T-cell (primary cell): ENCODE measurements at regions not wholly inside any gene's neighbourhood (a gene's known extent, or its start where the extent isn't known, plus 50 kb on each side); places are given as distances from the start of the nearest gene placed in this dataset.

Experiments used
- ATAC-seq, 4 experiments: fragments of 200-7000 bp in 3 of 4; fragments of 150-1000 bp in 1 of 4; cut with Tn5 transposase; replicated peaks in 1 of 4; 1 replicate in 3 of 4; 2 replicates in 1 of 4; pipeline ENCODE4 v1.10.0; 2021; ENCODE audit warnings: moderate library complexity in 3 of 4, mild to moderate bottlenecking in 2 of 4, moderate number of reproducible peaks in 1 of 4
- CTCF ChIA-PET, 2 donors: fragments of 300-600 bp; sonication (Branson Sonifier 250); formaldehyde crosslinking; loops; one replicate each; lab custom pipeline; 2022; ENCODE audit warnings: antibody characterized with exemption in 2 of 2; lab: Charles Lee
- POLR2A ChIA-PET, 2 donors: fragments of 300-600 bp; sonication (Branson Sonifier 250); formaldehyde crosslinking; loops; one replicate each; lab custom pipeline; 2022; ENCODE audit warnings: antibody characterized with exemption in 2 of 2; lab: Charles Lee
- DNase-seq, 35 experiments: peaks; one replicate each; pipeline versions ENCODE4 v3.0.0 to v3.0.0-alpha.2; 2013 to 2023
- H3K27ac ChIP-seq: one replicate; pipeline ENCODE4 v1.5.1; 2013; ENCODE audit warnings: low read length
- H3K27me3 ChIP-seq, 2 experiments: replicated peaks in 1 of 2; 1 replicate in 1 of 2; 2 replicates in 1 of 2; pipeline versions ENCODE4 v1.6.1 to v1.7.0; 2013; ENCODE audit warnings: low read length in 1 of 2, mixed read lengths in 1 of 2; ENCODE audit not compliant: control insufficient read depth in 2 of 2, insufficient read depth in 2 of 2; ENCODE audit errors: extremely low read depth in 1 of 2
- H3K36me3 ChIP-seq, 2 donors: 1 replicate in 1 of 2; 2 replicates in 1 of 2; pipeline versions ENCODE4 v1.6.1 to v1.7.0; 2013; ENCODE audit warnings: low read length in 1 of 2; ENCODE audit not compliant: control insufficient read depth in 2 of 2, insufficient read depth in 1 of 2; ENCODE audit errors: extremely low read depth in 1 of 2
- H3K4me1 ChIP-seq, 2 experiments: 1 replicate in 1 of 2; 2 replicates in 1 of 2; pipeline versions ENCODE4 v1.6.1 to v1.7.0; 2013; ENCODE audit warnings: low read length in 2 of 2, mixed read lengths in 1 of 2; ENCODE audit not compliant: insufficient read depth in 2 of 2, control insufficient read depth in 1 of 2; ENCODE audit errors: extremely low read depth in 1 of 2
- H3K4me3 ChIP-seq, 2 donors: 1 replicate in 1 of 2; 2 replicates in 1 of 2; pipeline versions ENCODE4 v1.5.1 to v1.7.0; 2013; ENCODE audit warnings: mild to moderate bottlenecking in 2 of 2, low read length in 1 of 2, moderate library complexity in 1 of 2; ENCODE audit not compliant: control insufficient read depth in 1 of 2; ENCODE audit errors: extremely low read depth in 1 of 2
- H3K9me3 ChIP-seq: 2 replicates; pipeline ENCODE4 v1.7.0; 2013
- H3K27ac Mint-ChIP-seq, 2 donors: one replicate each; pipeline ENCODE4 v1.8.0; 2020 to 2021; ENCODE audit warnings: mild to moderate bottlenecking in 2 of 2, mixed read lengths in 2 of 2
- H3K27me3 Mint-ChIP-seq, 2 donors: one replicate each; pipeline ENCODE4 v1.8.0; 2021 to 2022; ENCODE audit warnings: mixed read lengths in 2 of 2
- H3K36me3 Mint-ChIP-seq: one replicate; pipeline ENCODE4 v1.8.0; 2021; ENCODE audit warnings: mixed read lengths
- H3K4me1 Mint-ChIP-seq, 3 donors: one replicate each; pipeline ENCODE4 v1.8.0; 2020 to 2022; ENCODE audit warnings: mixed read lengths in 3 of 3, mild to moderate bottlenecking in 1 of 3
- H3K4me3 Mint-ChIP-seq, 3 donors: one replicate each; pipeline ENCODE4 v1.8.0; 2020 to 2022; ENCODE audit warnings: mild to moderate bottlenecking in 3 of 3, mixed read lengths in 3 of 3, moderate library complexity in 3 of 3
- H3K9me3 Mint-ChIP-seq, 3 donors: one replicate each; pipeline ENCODE4 v1.8.0; 2020 to 2022; ENCODE audit warnings: mixed read lengths in 3 of 3
- WGBS: methylation state at CpG from one replicate; pipeline ENCODE4 v1.1.5; 2013; ENCODE audit warnings: missing lambda C conversion rate; ENCODE audit not compliant: insufficient coverage; 5-methylcytosine and 5-hydroxymethylcytosine counted together

DNA sequence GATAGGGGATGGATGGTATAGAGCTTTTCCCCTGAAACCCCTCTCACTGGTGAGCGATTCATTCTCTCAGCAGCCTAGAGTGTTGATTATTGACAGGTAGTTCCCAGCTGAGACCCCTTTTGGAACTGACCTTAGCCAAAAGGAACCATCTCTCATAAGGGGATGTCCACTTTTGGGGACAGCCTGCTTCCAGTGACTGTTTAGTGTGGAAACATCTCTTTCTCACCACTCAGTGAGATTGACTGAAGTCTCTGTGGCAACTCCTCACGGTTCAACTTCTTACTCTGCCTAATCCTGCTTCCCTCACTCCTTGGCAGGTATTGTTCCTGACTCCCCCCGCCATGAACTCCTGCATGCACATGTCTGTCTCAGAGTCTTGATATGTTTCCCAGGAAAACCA is 529.2 kb upstream of the ATP2B1 start:
- no peaks in the 10 kb centered on the region for H3K36me3 Mint-ChIP-seq
- POLR2A ChIA-PET = no interaction called here
- ATAC-seq = no peak

DNA sequence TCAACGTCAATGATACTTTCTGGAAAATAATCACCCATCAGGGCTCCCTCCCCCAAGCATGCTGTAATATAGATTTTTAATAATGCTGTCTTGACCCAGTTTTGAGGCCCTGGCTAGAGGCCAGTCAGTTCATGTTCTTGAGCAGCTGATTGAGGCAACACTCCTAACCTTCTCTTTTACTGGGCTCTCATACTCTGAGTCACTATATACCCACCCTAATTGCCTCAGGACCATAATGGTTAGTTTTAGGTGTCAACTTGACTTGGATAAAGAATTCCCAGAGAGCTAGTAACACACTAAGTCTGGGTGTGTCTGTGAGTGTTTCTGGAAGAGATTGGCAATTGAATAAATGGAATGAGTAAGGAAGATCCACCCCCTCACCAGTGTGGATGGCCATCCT is 527.0 kb upstream of the ATP2B1 start:
- no CpG with 5 or more reads among the region's 1 CpG for WGBS
- Histone ChIP-seq H3K27ac (no peak overlapping the region), H3K36me3 (no peaks in the 10 kb centered on the region), H3K9me3 (no peaks in the 10 kb centered on the region), H3K4me1 (peaks cover 0 to 2% of the 10 kb centered on the region in 2 experiments), H3K4me3 (no peak overlapping the region), H3K27me3 (no peaks in the 10 kb centered on the region)
- peaks cover 0 to 2% (median 2%) of the 10 kb centered on the region in 3 donors for H3K4me1 Mint-ChIP-seq
- POLR2A ChIA-PET = no interaction called here
- no peaks in the 10 kb centered on the region for H3K9me3 Mint-ChIP-seq
- ATAC-seq (no peak), DNase-seq (no peak)
- H3K36me3 Mint-ChIP-seq = no peaks in the 10 kb centered on the region
- peaks cover 12 to 16% of the 10 kb centered on the region in 2 donors for H3K27me3 Mint-ChIP-seq
- H3K4me3 Mint-ChIP-seq = no peak overlapping the region
- no peak overlapping the region for H3K27ac Mint-ChIP-seq
- CTCF ChIA-PET = interaction anchor here in 1 of 2 donors (0.8 kb wide), 1 partner anchor 8 kb away, joined by 6 read pairs; no protein-coding TSS in a partner anchor

More for the DNA sequence above, 529.2 kb upstream of the ATP2B1 start:
- Mint-ChIP-seq H3K27me3 (peaks cover 12 to 18% of the 10 kb centered on the region in 2 donors), H3K27ac (no peak overlapping the region), H3K9me3 (no peaks in the 10 kb centered on the region), H3K4me1 (peaks cover 0 to 2% (median 2%) of the 10 kb centered on the region in 3 donors), H3K4me3 (no peak overlapping the region)
- H3K9me3 ChIP-seq = no peaks in the 10 kb centered on the region
- no peak overlapping the region for H3K4me3 ChIP-seq
- no peak overlapping the region for H3K27ac ChIP-seq
- no peaks in the 10 kb centered on the region for H3K4me1 ChIP-seq
- WGBS = 55% methylated on average over 2 of the region's 3 CpGs
- no peaks in the 10 kb centered on the region for H3K36me3 ChIP-seq
- CTCF ChIA-PET = no interaction called here
- DNase-seq = no peak
- peaks cover 0 to 3% of the 10 kb centered on the region in 2 experiments for H3K27me3 ChIP-seq

DNA sequence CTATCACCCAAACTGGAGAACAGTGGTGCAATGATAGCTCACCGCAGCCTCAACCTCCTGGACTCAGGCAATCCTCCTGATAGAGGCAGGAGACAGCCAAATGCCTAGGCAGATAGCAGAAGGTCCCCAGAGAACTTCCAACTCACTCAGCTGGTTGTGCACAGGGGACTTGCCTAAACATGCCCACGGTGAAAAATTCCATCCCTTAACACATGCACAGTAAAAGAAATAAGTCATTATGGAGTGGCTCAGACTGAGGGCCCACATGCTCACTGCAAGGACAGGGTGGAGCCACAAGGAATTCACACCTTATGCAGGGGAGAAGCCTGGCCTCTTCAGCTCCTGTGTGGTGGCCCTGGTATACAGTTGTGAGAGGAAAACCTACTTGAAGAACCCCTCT is 525.8 kb upstream of the ATP2B1 start:
- peaks cover 0 to 2% of the 10 kb centered on the region in 2 experiments for H3K4me1 ChIP-seq
- POLR2A ChIA-PET = no interaction called here
- WGBS = 100% methylated on average over 1 of the region's 2 CpGs
- no peak for DNase-seq
- H3K36me3 Mint-ChIP-seq = no peaks in the 10 kb centered on the region
- no peaks in the 10 kb centered on the region for H3K9me3 ChIP-seq
- H3K36me3 ChIP-seq = no peaks in the 10 kb centered on the region
- H3K27ac ChIP-seq = no peak overlapping the region
- no peak overlapping the region for H3K27ac Mint-ChIP-seq
- peaks cover 11 to 13% of the 10 kb centered on the region in 2 donors for H3K27me3 Mint-ChIP-seq
- no peak overlapping the region for H3K4me3 Mint-ChIP-seq
- peaks cover 0 to 3% (median 2%) of the 10 kb centered on the region in 3 donors for H3K4me1 Mint-ChIP-seq
- CTCF ChIA-PET = no interaction called here
- ATAC-seq = no peak
- no peak overlapping the region for H3K4me3 ChIP-seq
- H3K27me3 ChIP-seq = no peaks in the 10 kb centered on the region
- no peaks in the 10 kb centered on the region for H3K9me3 Mint-ChIP-seq

DNA sequence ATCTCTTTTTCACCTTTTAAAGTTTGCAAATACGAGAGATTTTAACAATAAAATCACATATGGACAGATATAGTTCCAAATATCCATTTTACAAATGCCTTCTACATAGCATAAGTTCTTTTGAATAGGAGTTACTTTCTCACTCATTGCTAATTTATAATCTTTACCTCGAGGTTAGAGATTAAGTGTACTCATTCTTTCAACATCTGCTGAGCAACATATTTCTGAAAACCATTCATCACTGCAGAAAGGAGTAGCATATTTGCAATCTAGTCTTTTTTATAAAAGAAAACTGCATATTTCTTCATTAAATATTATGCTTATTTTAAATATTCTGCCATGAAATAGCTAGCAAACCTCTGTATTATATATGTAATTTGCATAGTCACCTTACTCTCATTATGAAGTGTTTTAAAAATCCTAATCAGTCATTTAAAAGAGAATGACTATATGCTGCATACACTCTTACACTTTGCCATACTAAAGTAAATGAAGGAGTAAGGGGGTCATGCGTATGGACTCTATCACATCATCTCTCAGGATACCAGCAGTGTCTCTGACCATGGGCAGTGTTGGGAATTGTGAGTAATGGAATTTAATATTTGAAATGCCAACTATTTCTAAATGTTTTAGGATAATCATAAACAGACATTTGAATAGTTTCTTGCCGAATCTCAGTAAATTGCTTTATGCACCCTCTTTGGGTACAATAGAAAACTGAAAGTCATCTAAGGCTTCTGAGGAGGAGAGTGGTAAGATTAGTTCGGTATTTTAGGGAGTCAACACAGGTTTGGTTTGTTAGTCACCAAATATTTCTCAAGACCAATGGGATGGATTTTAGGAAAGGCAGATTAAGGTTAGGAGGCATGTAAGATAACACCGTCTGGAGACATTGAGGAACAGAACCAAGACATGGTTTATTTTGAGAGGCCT is 524.8 kb upstream of the ATP2B1 start:
- no peak overlapping the region for H3K27ac Mint-ChIP-seq
- peaks cover 11 to 13% of the 10 kb centered on the region in 2 donors for H3K27me3 Mint-ChIP-seq
- H3K9me3 ChIP-seq = no peaks in the 10 kb centered on the region
- DNase-seq (no peak), ATAC-seq (no peak)
- H3K4me1 ChIP-seq = peaks cover 0 to 2% of the 10 kb centered on the region in 2 experiments
- no peak overlapping the region for H3K4me3 ChIP-seq
- no peaks in the 10 kb centered on the region for H3K9me3 Mint-ChIP-seq
- H3K27me3 ChIP-seq = no peaks in the 10 kb centered on the region
- CTCF ChIA-PET = no interaction called here
- H3K36me3 ChIP-seq = no peaks in the 10 kb centered on the region
- 93% methylated on average over 3 of the region's 6 CpGs for WGBS
- H3K27ac ChIP-seq = no peak overlapping the region
- H3K36me3 Mint-ChIP-seq = no peaks in the 10 kb centered on the region
- POLR2A ChIA-PET = no interaction called here
- peaks cover 0 to 3% (median 2%) of the 10 kb centered on the region in 3 donors for H3K4me1 Mint-ChIP-seq
- no peak overlapping the region for H3K4me3 Mint-ChIP-seq

DNA sequence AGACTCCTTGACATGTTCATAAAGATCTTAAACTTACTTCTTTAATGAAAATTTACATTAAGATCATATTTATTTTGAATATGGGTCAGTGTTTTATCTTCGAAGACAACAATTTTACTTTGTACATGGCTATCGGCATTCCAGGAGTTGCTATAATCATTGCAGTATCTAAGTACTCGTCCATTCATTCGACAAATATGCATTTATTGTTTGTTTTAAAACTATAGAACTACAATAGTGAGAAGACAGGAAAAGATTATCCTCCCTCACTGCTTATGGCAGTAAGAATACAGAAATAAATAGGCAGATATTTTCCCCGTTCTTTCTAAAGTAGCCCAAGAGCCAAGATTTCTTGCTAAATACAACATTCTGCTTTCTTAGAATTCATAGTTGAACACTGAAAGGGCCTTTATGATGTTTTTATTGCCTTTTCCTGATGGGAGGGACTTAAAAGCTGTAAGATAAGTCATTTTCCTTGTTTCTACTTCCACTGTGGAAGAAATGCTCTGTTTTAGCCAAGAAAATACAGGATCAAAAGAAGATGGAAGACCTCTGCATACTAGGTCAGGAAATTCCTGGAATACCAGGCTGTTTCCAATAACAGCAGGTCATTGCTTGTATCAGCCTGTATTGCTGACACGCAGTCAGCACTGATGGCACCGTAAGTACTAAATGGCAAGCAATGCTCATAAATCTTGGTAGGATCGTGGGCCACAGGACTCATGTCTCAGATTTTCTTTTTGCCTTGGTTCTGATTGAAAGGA is 521.0 kb upstream of the ATP2B1 start:
- Mint-ChIP-seq H3K4me1 (peaks cover 0 to 2% (median 0%) of the 10 kb centered on the region in 3 donors), H3K4me3 (no peak overlapping the region), H3K27ac (no peak overlapping the region), H3K36me3 (no peaks in the 10 kb centered on the region), H3K9me3 (no peaks in the 10 kb centered on the region), H3K27me3 (peaks cover 6 to 8% of the 10 kb centered on the region in 2 donors)
- 72% methylated on average over 3 of the region's 8 CpGs for WGBS
- ATAC-seq (no peak), DNase-seq (no peak)
- H3K36me3 ChIP-seq = no peaks in the 10 kb centered on the region
- no peaks in the 10 kb centered on the region for H3K9me3 ChIP-seq
- CTCF ChIA-PET = no interaction called here
- no peak overlapping the region for H3K27ac ChIP-seq
- H3K4me1 ChIP-seq = peaks cover 0 to 2% of the 10 kb centered on the region in 2 experiments
- POLR2A ChIA-PET = no interaction called here
- no peaks in the 10 kb centered on the region for H3K27me3 ChIP-seq
- H3K4me3 ChIP-seq = no peak overlapping the region

DNA sequence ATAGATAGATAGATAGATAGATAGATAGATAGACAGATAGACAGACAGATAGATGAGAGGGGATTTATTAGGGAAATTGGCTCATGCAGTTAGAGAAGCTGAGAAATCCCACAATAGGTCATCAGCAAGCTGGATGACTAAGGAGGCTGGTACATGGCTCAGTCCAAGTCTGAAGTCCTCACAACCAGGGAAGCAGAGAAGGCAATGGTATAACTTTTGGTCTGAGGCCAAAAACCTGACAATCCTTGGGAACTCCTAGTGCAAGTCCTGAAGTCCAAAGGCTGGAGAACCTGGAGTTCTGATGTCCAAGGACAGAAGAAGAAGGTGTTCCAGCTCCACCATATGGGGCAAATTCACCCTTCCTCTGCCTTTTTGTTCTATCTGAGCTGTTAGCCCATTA is 517.6 kb upstream of the ATP2B1 start:
- Mint-ChIP-seq H3K4me1 (peaks cover 0 to 2% (median 0%) of the 10 kb centered on the region in 3 donors), H3K27me3 (peaks cover 3 to 4% of the 10 kb centered on the region in 2 donors), H3K27ac (no peak overlapping the region), H3K9me3 (no peaks in the 10 kb centered on the region), H3K36me3 (no peaks in the 10 kb centered on the region), H3K4me3 (no peak overlapping the region)
- Histone ChIP-seq H3K27me3 (no peaks in the 10 kb centered on the region), H3K4me3 (no peak overlapping the region), H3K36me3 (no peaks in the 10 kb centered on the region), H3K27ac (no peak overlapping the region), H3K9me3 (no peaks in the 10 kb centered on the region), H3K4me1 (peaks cover 0 to 2% of the 10 kb centered on the region in 2 experiments)
- DNase-seq (no peak), ATAC-seq (no peak)
- ChIA-PET POLR2A (no interaction called here), CTCF (interaction anchor here in 1 of 2 donors (0.5 to 0.6 kb wide), 2 partner anchors 16 to 122 kb away, joined by 3 to 5 read pairs; no protein-coding TSS in a partner anchor)
